Activated naive CD4-positive, alpha-beta T cell treated with anti-CD3 and anti-CD28 coated beads, Interleukin-2, amount 50 U/mL, for 24 hours (primary cell): ENCODE measurements at regions not wholly inside any gene's neighbourhood (a gene's known extent, or its start where the extent isn't known, plus 50 kb on each side); places are given as distances from the start of the nearest gene placed in this dataset.
"Not testable (repeated sequence)": the region's sequence is repeated elsewhere in the genome, so short reads cannot be mapped to it uniquely, and the experiment has no call there.

Source experiments
- H3K27ac Mint-ChIP-seq: one replicate; pipeline ENCODE4 v1.8.0; 2021; ENCODE audit warnings: mild to moderate bottlenecking, mixed read lengths
- H3K27me3 Mint-ChIP-seq: one replicate; pipeline ENCODE4 v1.8.0; 2021; ENCODE audit warnings: mixed read lengths
- H3K36me3 Mint-ChIP-seq: one replicate; pipeline ENCODE4 v1.8.0; 2021; ENCODE audit warnings: mixed read lengths
- H3K4me1 Mint-ChIP-seq: one replicate; pipeline ENCODE4 v1.8.0; 2021; ENCODE audit warnings: mixed read lengths
- H3K4me3 Mint-ChIP-seq: one replicate; pipeline ENCODE4 v1.8.0; 2021; ENCODE audit warnings: mild to moderate bottlenecking, mixed read lengths
- H3K9me3 Mint-ChIP-seq: one replicate; pipeline ENCODE4 v1.8.0; 2021; ENCODE audit warnings: mixed read lengths

DNA sequence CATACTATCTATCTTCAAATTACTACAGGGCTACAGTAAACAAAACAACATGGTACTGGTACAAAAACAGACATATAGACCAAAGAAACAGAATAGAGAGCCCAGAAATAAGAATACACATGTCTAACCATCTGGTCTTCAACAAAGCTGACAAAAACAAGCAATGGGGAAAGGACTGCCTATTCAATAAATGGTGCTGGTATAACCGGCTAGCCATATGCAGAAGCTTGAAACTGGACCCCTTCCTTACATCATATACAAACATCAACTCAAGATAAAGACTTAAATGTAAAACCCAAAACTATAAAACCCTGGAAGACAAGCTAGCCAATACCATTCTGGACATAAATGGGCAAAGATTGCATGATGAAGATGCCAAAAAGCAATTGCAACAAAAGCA is 1143.7 kb downstream of the DNAJB9 start:
- Mint-ChIP-seq H3K4me3 (no peak overlapping the region), H3K9me3 (no peaks in the 10 kb centered on the region), H3K4me1 (no peaks in the 10 kb centered on the region), H3K27ac (no peak overlapping the region), H3K27me3 (no peaks in the 10 kb centered on the region), H3K36me3 (no peaks in the 10 kb centered on the region)

GRCh38 chr7:109719359-109719758 is 1149.7 kb downstream of the DNAJB9 start:
- not testable (repeated sequence) for H3K27me3 Mint-ChIP-seq, H3K4me1 Mint-ChIP-seq, H3K9me3 Mint-ChIP-seq, H3K4me3 Mint-ChIP-seq, H3K36me3 Mint-ChIP-seq, H3K27ac Mint-ChIP-seq

DNA sequence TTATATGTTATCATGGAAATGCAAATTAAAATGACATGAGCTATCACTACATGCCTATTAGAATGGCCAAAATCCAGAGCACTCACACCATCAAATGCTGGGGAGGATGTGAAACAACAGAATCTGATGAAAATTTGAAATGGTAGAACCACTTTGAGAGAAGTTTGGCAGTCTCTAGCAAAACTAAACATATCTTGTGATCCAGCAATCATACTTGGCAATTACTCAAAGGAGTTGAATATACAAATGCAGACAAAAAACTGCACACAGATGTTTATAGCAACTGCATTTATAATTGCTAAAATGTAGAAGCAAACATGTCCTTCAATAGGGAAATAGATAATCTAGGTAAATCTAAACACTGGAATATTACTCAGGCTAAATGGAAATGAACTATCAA is 1164.9 kb downstream of the DNAJB9 start:
- no peaks in the 10 kb centered on the region for H3K4me1 Mint-ChIP-seq
- no peaks in the 10 kb centered on the region for H3K9me3 Mint-ChIP-seq
- H3K4me3 Mint-ChIP-seq, result no peak overlapping the region
- peaks cover 1% of the 10 kb centered on the region for H3K27me3 Mint-ChIP-seq
- no peak overlapping the region for H3K27ac Mint-ChIP-seq
- H3K36me3 Mint-ChIP-seq, result no peaks in the 10 kb centered on the region

- Mint-ChIP-seq H3K4me3 (no peak overlapping the region), H3K27ac (no peak overlapping the region), H3K27me3 (peaks cover 1% of the 10 kb centered on the region), H3K4me1 (no peaks in the 10 kb centered on the region), H3K36me3 (no peaks in the 10 kb centered on the region), H3K9me3 (no peaks in the 10 kb centered on the region)
Observed at GRCh38 chr7:109735881-109736280, 1166.2 kb downstream of the DNAJB9 start.

DNA sequence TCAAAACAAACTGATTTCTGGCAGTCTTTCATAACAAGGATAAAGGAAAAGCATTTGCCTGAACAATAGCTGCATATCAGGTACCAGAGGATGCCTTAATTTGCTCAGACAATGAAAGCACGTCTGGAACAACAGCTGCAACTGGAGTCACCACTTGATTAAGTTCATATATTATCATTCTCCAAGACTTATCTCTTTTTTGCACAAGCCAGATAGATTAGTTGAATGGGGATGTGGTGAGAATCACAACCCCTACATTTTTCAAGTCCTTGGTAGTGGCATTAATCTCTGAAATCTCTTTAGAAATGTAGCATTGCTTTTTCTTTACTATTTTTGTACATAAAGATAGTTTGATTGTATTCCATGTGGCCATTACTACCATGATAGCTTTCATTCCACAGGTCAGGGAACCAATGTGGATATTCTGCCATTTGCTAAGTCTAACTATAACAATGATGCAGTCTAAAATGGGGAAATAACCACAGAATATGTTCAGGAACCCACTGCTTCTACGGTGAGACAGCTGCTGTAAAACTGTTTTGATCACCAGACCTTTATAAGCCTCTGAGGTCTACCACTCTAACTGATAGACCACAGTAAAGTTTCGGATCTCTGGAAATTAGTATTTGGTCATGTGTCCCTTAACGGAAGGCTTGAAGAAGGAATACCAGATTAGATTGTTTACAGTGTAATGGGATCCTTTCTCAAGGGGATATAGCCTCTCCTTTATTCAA is 1176.2 kb downstream of the DNAJB9 start:
- H3K36me3 Mint-ChIP-seq, result no peaks in the 10 kb centered on the region
- no peaks in the 10 kb centered on the region for H3K4me1 Mint-ChIP-seq
- H3K4me3 Mint-ChIP-seq, result no peak overlapping the region
- no peaks in the 10 kb centered on the region for H3K9me3 Mint-ChIP-seq
- H3K27ac Mint-ChIP-seq, result no peak overlapping the region
- H3K27me3 Mint-ChIP-seq, result no peaks in the 10 kb centered on the region

- H3K36me3 Mint-ChIP-seq, result no peaks in the 10 kb centered on the region
- no peaks in the 10 kb centered on the region for H3K27me3 Mint-ChIP-seq
- no peak overlapping the region for H3K4me3 Mint-ChIP-seq
- no peak overlapping the region for H3K27ac Mint-ChIP-seq
- H3K4me1 Mint-ChIP-seq, result no peaks in the 10 kb centered on the region
- H3K9me3 Mint-ChIP-seq, result peaks cover 4% of the 10 kb centered on the region
Observed at GRCh38 chr7:109751241-109751640, 1181.6 kb downstream of the DNAJB9 start.

DNA sequence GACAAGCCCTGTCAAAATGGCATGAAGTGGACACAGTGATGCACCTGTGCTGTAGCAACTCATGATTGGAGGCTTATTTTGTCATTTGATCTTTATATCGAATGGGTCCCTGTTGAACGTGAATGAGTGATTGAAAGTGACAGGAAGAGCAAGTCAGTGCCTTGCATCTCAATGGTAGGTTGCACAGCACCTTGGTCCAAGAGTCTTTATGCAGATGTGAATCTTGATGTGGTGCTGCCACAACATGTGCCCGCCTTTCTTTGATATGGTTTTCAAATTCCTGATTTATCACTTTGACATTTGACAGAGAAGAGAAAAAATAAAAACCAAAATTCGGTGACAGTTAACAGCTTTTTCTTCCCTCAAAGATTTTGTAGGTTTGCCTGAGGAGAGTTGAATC is 1182.4 kb downstream of the DNAJB9 start:
- Mint-ChIP-seq H3K27ac (no peak overlapping the region), H3K27me3 (no peaks in the 10 kb centered on the region), H3K36me3 (no peaks in the 10 kb centered on the region), H3K9me3 (peaks cover 4% of the 10 kb centered on the region), H3K4me3 (no peak overlapping the region), H3K4me1 (no peaks in the 10 kb centered on the region)

DNA sequence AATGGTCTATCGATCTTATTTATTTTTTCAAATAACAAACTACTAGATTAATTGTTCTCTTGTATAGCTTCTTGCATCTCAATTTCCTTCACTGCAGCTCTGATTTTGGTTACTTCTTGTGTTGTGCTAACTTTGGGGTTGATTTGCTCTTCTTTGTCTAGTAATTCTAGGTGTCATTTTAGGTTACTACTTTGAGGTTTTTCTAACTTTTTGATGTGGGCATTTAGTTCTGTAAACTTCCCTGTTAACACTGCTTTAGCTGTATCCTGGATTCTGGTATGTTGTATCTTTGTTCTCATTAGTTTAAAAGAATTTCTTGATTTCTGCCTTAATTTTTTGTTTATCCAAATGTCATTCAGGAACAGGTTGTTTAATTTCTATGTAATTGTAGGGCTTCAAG is 1188.0 kb downstream of the DNAJB9 start:
- no peak overlapping the region for H3K27ac Mint-ChIP-seq
- H3K4me3 Mint-ChIP-seq, result no peak overlapping the region
- peaks cover 9% of the 10 kb centered on the region for H3K9me3 Mint-ChIP-seq
- H3K4me1 Mint-ChIP-seq, result no peaks in the 10 kb centered on the region
- H3K27me3 Mint-ChIP-seq, result no peaks in the 10 kb centered on the region
- no peaks in the 10 kb centered on the region for H3K36me3 Mint-ChIP-seq

- peaks cover 15% of the 10 kb centered on the region for H3K9me3 Mint-ChIP-seq
- H3K27me3 Mint-ChIP-seq, result no peaks in the 10 kb centered on the region
- H3K4me3 Mint-ChIP-seq, result no peak overlapping the region
- H3K27ac Mint-ChIP-seq, result no peak overlapping the region
- H3K4me1 Mint-ChIP-seq, result no peaks in the 10 kb centered on the region
- no peaks in the 10 kb centered on the region for H3K36me3 Mint-ChIP-seq
Observed at GRCh38 chr7:109763611-109764010, 1193.9 kb downstream of the DNAJB9 start.

- H3K4me1 Mint-ChIP-seq, result no peaks in the 10 kb centered on the region
- no peak overlapping the region for H3K27ac Mint-ChIP-seq
- H3K36me3 Mint-ChIP-seq, result no peaks in the 10 kb centered on the region
- H3K9me3 Mint-ChIP-seq, result peaks cover 4% of the 10 kb centered on the region
- no peaks in the 10 kb centered on the region for H3K27me3 Mint-ChIP-seq
- no peak overlapping the region for H3K4me3 Mint-ChIP-seq
Observed at GRCh38 chr7:109772161-109772560, 1202.5 kb downstream of the DNAJB9 start.

DNA sequence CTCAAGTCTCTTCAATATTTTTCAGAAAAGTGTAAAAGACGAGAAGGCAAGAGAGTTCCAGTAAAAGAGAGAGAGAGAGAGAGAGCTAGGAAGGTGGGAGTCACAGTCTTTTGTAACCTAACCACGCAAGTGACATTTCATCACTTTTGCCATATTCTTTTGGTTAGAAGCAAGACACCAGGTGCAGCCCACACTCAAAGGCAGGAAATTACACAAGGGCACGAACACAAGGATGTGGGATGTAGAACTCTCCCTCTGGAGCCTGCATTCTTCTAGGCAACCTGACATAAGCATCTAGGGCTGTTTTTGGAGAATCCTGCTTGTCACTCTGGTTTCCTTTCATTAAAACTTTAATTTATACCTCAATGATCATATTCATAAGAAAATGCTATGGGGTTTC is 1213.1 kb downstream of the DNAJB9 start:
- H3K27me3 Mint-ChIP-seq, result no peaks in the 10 kb centered on the region
- H3K4me1 Mint-ChIP-seq, result no peaks in the 10 kb centered on the region
- H3K4me3 Mint-ChIP-seq, result no peak overlapping the region
- no peak overlapping the region for H3K27ac Mint-ChIP-seq
- no peaks in the 10 kb centered on the region for H3K36me3 Mint-ChIP-seq
- no peaks in the 10 kb centered on the region for H3K9me3 Mint-ChIP-seq

- Mint-ChIP-seq H3K36me3 (no peaks in the 10 kb centered on the region), H3K27me3 (peaks cover 1% of the 10 kb centered on the region), H3K27ac (no peak overlapping the region), H3K9me3 (no peaks in the 10 kb centered on the region), H3K4me1 (no peaks in the 10 kb centered on the region), H3K4me3 (no peak overlapping the region)
Observed at GRCh38 chr7:109806548-109806947, 1236.9 kb downstream of the DNAJB9 start.

GRCh38 chr7:109821156-109821555 is 1251.5 kb downstream of the DNAJB9 start:
- Mint-ChIP-seq H3K27ac (no peak overlapping the region), H3K4me3 (no peak overlapping the region), H3K4me1 (no peaks in the 10 kb centered on the region), H3K9me3 (peaks cover 9% of the 10 kb centered on the region), H3K36me3 (no peaks in the 10 kb centered on the region), H3K27me3 (no peaks in the 10 kb centered on the region)

DNA sequence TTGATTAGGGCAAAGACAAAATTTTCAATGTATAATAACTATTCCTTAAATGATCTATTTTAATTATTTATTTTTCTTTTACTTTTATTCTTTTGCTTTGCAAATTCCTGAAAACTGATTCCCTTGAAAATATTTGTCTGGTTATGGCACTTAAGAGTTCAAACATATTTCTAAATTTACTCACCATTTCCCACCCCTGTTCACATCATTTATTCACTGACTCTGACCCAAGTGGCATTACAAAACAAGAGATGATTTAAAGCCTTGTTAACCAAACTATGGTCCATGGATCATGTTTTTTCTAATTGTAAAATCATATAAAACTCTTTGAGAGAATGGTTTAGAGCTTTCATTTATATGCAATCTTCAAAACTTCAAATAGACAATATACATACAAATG is 1256.1 kb upstream of the LRRN3 start:
- H3K4me1 Mint-ChIP-seq, result no peaks in the 10 kb centered on the region
- no peak overlapping the region for H3K27ac Mint-ChIP-seq
- H3K36me3 Mint-ChIP-seq, result no peaks in the 10 kb centered on the region
- peaks cover 7% of the 10 kb centered on the region for H3K27me3 Mint-ChIP-seq
- H3K4me3 Mint-ChIP-seq, result no peak overlapping the region
- no peaks in the 10 kb centered on the region for H3K9me3 Mint-ChIP-seq

GRCh38 chr7:109835577-109835976 is 1255.3 kb upstream of the LRRN3 start:
- Mint-ChIP-seq H3K36me3 (no peaks in the 10 kb centered on the region), H3K27ac (no peak overlapping the region), H3K4me3 (no peak overlapping the region), H3K9me3 (no peaks in the 10 kb centered on the region), H3K27me3 (peaks cover 7% of the 10 kb centered on the region), H3K4me1 (no peaks in the 10 kb centered on the region)

GRCh38 chr7:109836016-109836415 is 1254.9 kb upstream of the LRRN3 start:
- Mint-ChIP-seq H3K4me3 (no peak overlapping the region), H3K27ac (no peak overlapping the region), H3K27me3 (peaks cover 7% of the 10 kb centered on the region), H3K9me3 (no peaks in the 10 kb centered on the region), H3K4me1 (no peaks in the 10 kb centered on the region), H3K36me3 (no peaks in the 10 kb centered on the region)

DNA sequence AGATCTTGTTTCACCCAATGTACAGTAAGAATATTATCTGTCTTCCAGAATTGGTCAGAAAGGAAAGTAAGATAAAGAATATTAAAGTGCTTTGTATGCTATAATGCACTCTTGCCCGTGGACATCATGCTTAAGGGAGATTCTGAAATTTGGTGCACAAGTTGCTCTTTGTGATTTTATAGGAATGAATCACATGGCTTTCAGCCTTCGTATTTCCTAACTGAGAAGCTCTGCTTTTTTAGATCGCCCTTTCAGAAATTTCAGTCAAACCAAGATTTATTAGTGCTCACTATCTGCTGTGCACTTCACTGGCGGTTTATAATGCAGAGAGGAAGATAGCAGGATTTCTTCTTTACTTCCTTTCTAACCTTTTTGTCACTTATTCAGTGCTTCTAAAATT is 1248.5 kb upstream of the LRRN3 start:
- no peak overlapping the region for H3K27ac Mint-ChIP-seq
- no peak overlapping the region for H3K4me3 Mint-ChIP-seq
- H3K4me1 Mint-ChIP-seq, result no peaks in the 10 kb centered on the region
- no peaks in the 10 kb centered on the region for H3K36me3 Mint-ChIP-seq
- no peaks in the 10 kb centered on the region for H3K9me3 Mint-ChIP-seq
- peaks cover 5% of the 10 kb centered on the region for H3K27me3 Mint-ChIP-seq
